GM12878 (cell line): ENCODE measurements at regions not wholly inside any gene's neighbourhood (a gene's known extent, or its start where the extent isn't known, plus 50 kb on each side); places are given as distances from the start of the nearest gene placed in this dataset.

Experiments used
- ATAC-seq: fragments of 200-7000 bp; cut with Tn5 transposase; 3 replicates; pipeline ENCODE4 v1.9.1; 2020; ENCODE audit warnings: mild to moderate bottlenecking, moderate library complexity
- BruUV-seq: library from RNA; stranded (reverse); fragments of 400-500 nt; replicated peaks from 2 replicates; lab custom pipeline; 2021; lab: Mats Ljungman, UMichigan
- CTCF ChIA-PET: fragments of 300-600 bp; sonication (Branson Sonifier 250); formaldehyde crosslinking; extraction: SDS; loops from one replicate; lab custom pipeline; 2021; ENCODE audit warnings: inconsistent platforms; lab: Yijun Ruan, JAX
- POLR2A ChIA-PET: fragments of 350-600 bp; formaldehyde crosslinking; extraction: SDS; loops from one replicate; lab custom pipeline; 2021; ENCODE audit warnings: inconsistent platforms; lab: Charles Lee
- RAD21 ChIA-PET: fragments of 300-600 bp; sonication (Branson Sonifier 250); formaldehyde crosslinking; loops from one replicate; lab custom pipeline; 2023; ENCODE audit warnings: antibody characterized with exemption; ENCODE audit not compliant: unreplicated experiment; lab: Charles Lee
- SMC1A ChIA-PET: fragments of 300-600 bp; sonication (Branson Sonifier 250); formaldehyde crosslinking; loops from one replicate; lab custom pipeline; 2023; ENCODE audit not compliant: unreplicated experiment, uncharacterized antibody; lab: Charles Lee
- DNase-seq: peaks from one replicate; pipeline ENCODE4 v3.0.0-alpha.2; 2011; ENCODE audit warnings: low read depth, low spot score
- FAIRE-seq: peaks from 3 replicates; lab custom pipeline; 2011; peaks lifted over from hg19 to GRCh38; lab: Jason Lieb, UNC
- H2AFZ ChIP-seq: 2 replicates; pipeline ENCODE4 v1.6.0; 2011; ENCODE audit warnings: low read depth, low read length, control low read depth; ENCODE audit not compliant: control insufficient read depth
- H3K27ac ChIP-seq: 2 replicates; pipeline ENCODE4 v1.5.1; 2011; ENCODE audit warnings: control low read depth; ENCODE audit not compliant: control insufficient read depth, insufficient read depth
- H3K27me3 ChIP-seq, 2 experiments: replicated peaks in 1 of 2; 2 replicates each; pipeline versions ENCODE4 v1.6.0 to v1.6.1; 2011; ENCODE audit warnings: low read length in 1 of 2; ENCODE audit not compliant: control insufficient read depth in 2 of 2, insufficient read depth in 2 of 2
- H3K36me3 ChIP-seq, 2 experiments: 2 replicates each; pipeline ENCODE4 v1.5.1; 2011; ENCODE audit warnings: low read length in 1 of 2; ENCODE audit not compliant: control insufficient read depth in 2 of 2, insufficient read depth in 2 of 2
- H3K4me1 ChIP-seq: 2 replicates; pipeline ENCODE4 v1.6.1; 2011; ENCODE audit warnings: mild to moderate bottlenecking, low read length, moderate library complexity, mixed read lengths; ENCODE audit not compliant: control insufficient read depth, insufficient read depth
- H3K4me2 ChIP-seq: 2 replicates; pipeline ENCODE4 v1.6.0; 2011; ENCODE audit warnings: control low read depth; ENCODE audit not compliant: control insufficient read depth, insufficient read depth
- H3K4me3 ChIP-seq: fragments of 200-600 bp; sonication (generic); 2 replicates; pipeline ENCODE4 v1.5.1; 2016
- H3K79me2 ChIP-seq: 2 replicates; pipeline ENCODE4 v1.6.0; 2011; ENCODE audit warnings: low read length; ENCODE audit not compliant: control insufficient read depth, insufficient read depth
- H3K9ac ChIP-seq: 2 replicates; pipeline ENCODE4 v1.8.0; 2011; ENCODE audit warnings: low read length, control low read depth, mixed read lengths; ENCODE audit not compliant: control insufficient read depth, insufficient read depth
- H3K9me3 ChIP-seq: replicated peaks from 3 replicates; pipeline ENCODE4 v1.5.1; 2011; ENCODE audit warnings: mild to moderate bottlenecking, low read length; ENCODE audit not compliant: control insufficient read depth, insufficient read depth
- H4K20me1 ChIP-seq: 2 replicates; pipeline ENCODE4 v1.6.0; 2011; ENCODE audit not compliant: control insufficient read depth, insufficient read depth
- ESRRA ChIP-seq: IDR thresholded peaks from 2 replicates; pipeline ENCODE4 v1.6.1; 2012; ENCODE audit warnings: mild to moderate bottlenecking, low read length, improper control_type of control experiment
- EZH2 ChIP-seq: IDR thresholded peaks from 2 replicates; pipeline ENCODE4 v1.6.1; 2012; ENCODE audit warnings: low read depth, mild to moderate bottlenecking, control low read depth, inconsistent platforms, low read length, borderline replicate concordance; ENCODE audit not compliant: control insufficient read depth
- IKZF2 ChIP-seq, 2 experiments: fragments of 450-650 bp; IDR thresholded peaks; 2 replicates each; pipeline ENCODE4 v1.6.1; 2017; ENCODE audit warnings: mild to moderate bottlenecking in 2 of 2, moderate library complexity in 2 of 2
- KAT2A ChIP-seq: conservative IDR thresholded peaks from 2 replicates; pipeline ENCODE4 v1.6.1; 2011; ENCODE audit warnings: low read depth, low read length; ENCODE audit not compliant: control insufficient read depth
- NKRF ChIP-seq: fragments of 450-650 bp; conservative IDR thresholded peaks from 2 replicates; pipeline ENCODE4 v1.6.1; 2017; ENCODE audit warnings: mild to moderate bottlenecking, moderate library complexity
- PAX5 ChIP-seq: IDR thresholded peaks from 2 replicates; pipeline ENCODE4 v1.6.1; 2011; ENCODE audit warnings: low read depth, low read length, borderline replicate concordance
- PBX3 ChIP-seq: IDR thresholded peaks from 2 replicates; pipeline ENCODE4 v1.6.1; 2011; ENCODE audit warnings: mild to moderate bottlenecking, low read depth, low read length, moderate library complexity; ENCODE audit not compliant: insufficient replicate concordance
- POU2F2 ChIP-seq: IDR thresholded peaks from 3 replicates; pipeline ENCODE4 v1.6.1; 2011; ENCODE audit warnings: low read depth, mild to moderate bottlenecking, low read length, borderline replicate concordance
- USF1 ChIP-seq: IDR thresholded peaks from 2 replicates; pipeline ENCODE4 v1.6.1; 2011; ENCODE audit warnings: borderline replicate concordance, low read depth, mild to moderate bottlenecking, moderate library complexity, mixed read lengths, low read length; ENCODE audit not compliant: insufficient read depth; ENCODE audit errors: extremely low read length
- USF2 ChIP-seq: IDR thresholded peaks from 2 replicates; pipeline ENCODE4 v1.6.1; 2011; ENCODE audit warnings: low read depth, low read length, improper control_type of control experiment, borderline replicate concordance
- ZNF622 ChIP-seq: fragments of 450-650 bp; IDR thresholded peaks from 2 replicates; pipeline ENCODE4 v1.6.1; 2017; ENCODE audit warnings: mild to moderate bottlenecking, inconsistent platforms
- WGBS: methylation state at CpG from one replicate; pipeline ENCODE4 v1.1.6; 2016; ENCODE audit warnings: low lambda C conversion rate; ENCODE audit not compliant: insufficient replicate concordance, insufficient coverage; ENCODE audit errors: missing lambda C conversion rate; 5-methylcytosine and 5-hydroxymethylcytosine counted together
- in situ Hi-C: fragments of 300-500 bp; cut with MboI; formaldehyde crosslinking; loops from 9 replicates; pipeline ENCODE4 v1.14.3; 2018; ENCODE audit warnings: mixed read lengths
- intact Hi-C: fragments of 100-400 bp; cut with micrococcal nuclease; formaldehyde crosslinking; loops from one replicate; pipeline ENCODE4 v1.14.2; 2022; ENCODE audit not compliant: unreplicated experiment

- ChIA-PET RAD21 (no interaction called here), SMC1A (no interaction called here), POLR2A (no interaction called here), CTCF (interaction anchor here (0.6 kb wide), 1 partner anchor 10 kb away, joined by 3 read pairs; no protein-coding TSS in a partner anchor)
- in situ Hi-C loops (no loop called here), intact Hi-C loops (loop anchor here (5.0 kb wide), 1 partner anchor 255 kb away; no protein-coding TSS in a partner anchor)
- Histone ChIP-seq H3K4me1 (peaks cover 16% of the 10 kb centered on the region), H4K20me1 (no peaks in the 10 kb centered on the region), H2AFZ (no peak overlapping the region), H3K4me3 (0 out of 2 replicates have a peak overlapping the region, but pooled peaks have one; percentile 27), H3K27me3 (no peaks in the 10 kb centered on the region), H3K79me2 (no peaks in the 10 kb centered on the region), H3K27ac (no peak overlapping the region), H3K36me3 (no peaks in the 10 kb centered on the region), H3K9ac (no peak overlapping the region), H3K4me2 (peak overlapping the region; percentile 39; the same call in 1 of the 2 replicates), H3K9me3 (no peaks in the 10 kb centered on the region)
- TF ChIP-seq IKZF2 (IDR thresholded peaks at IDR 0.05) (no peak), PAX5 (no peak), USF2 (no peak), EZH2 (no peak), KAT2A (no peak)
- BruUV-seq = no TSS peak
- 37% methylated on average over 5 of the region's 5 CpGs for WGBS
- no peak for ATAC-seq
- DNase-seq = peak; percentile 7
- peak; percentile 74 for FAIRE-seq
These were observed 173.6 kb downstream of the RPS24 start for GRCh38 chr10:78207216-78207615.

- RAD21 ChIA-PET = no interaction called here
- intact Hi-C loops (loop anchor here (5.0 kb wide), 1 partner anchor 255 kb away; no protein-coding TSS in a partner anchor), in situ Hi-C loops (no loop called here)
- Histone ChIP-seq H4K20me1 (no peaks in the 10 kb centered on the region), H3K27me3 (no peaks in the 10 kb centered on the region), H3K79me2 (no peaks in the 10 kb centered on the region), H2AFZ (no peak overlapping the region), H3K27ac (no peak overlapping the region), H3K36me3 (no peaks in the 10 kb centered on the region), H3K9me3 (no peaks in the 10 kb centered on the region), H3K4me2 (no peak overlapping the region), H3K4me3 (no peak overlapping the region), H3K9ac (no peak overlapping the region), H3K4me1 (peaks cover 16% of the 10 kb centered on the region)
- CTCF ChIA-PET = interaction anchor here (0.6 kb wide), 1 partner anchor 9 kb away, joined by 3 read pairs; no protein-coding TSS in a partner anchor
- WGBS = 41% methylated on average over 4 of the region's 4 CpGs
- DNase-seq = no peak
- BruUV-seq = no TSS peak
- FAIRE-seq = no peak
- ATAC-seq = no peak
- POLR2A ChIA-PET = no interaction called here
- SMC1A ChIA-PET = no interaction called here
- TF ChIP-seq ESRRA = no peak
- no peak for TF ChIP-seq POU2F2
- no peak for TF ChIP-seq PBX3
- TF ChIP-seq NKRF = no peak
- no peak for TF ChIP-seq ZNF622
- TF ChIP-seq USF1 = no peak
These were observed 174.1 kb downstream of the RPS24 start for GRCh38 chr10:78207776-78208175.
